ENCODE measurements at regions not wholly inside any gene's neighbourhood (a gene's known extent, or its start where the extent isn't known, plus 50 kb on each side); places are given as distances from the start of the nearest gene placed in this dataset.

GRCh38 chr5:5666076-5666365 lies 243.5 kb downstream of the ICE1 start:
- no peak for TF ChIP-seq CTCF (IDR thresholded peaks at IDR 0.05; ENCODE audit: insufficient read depth, low read depth, low read length)
- TF ChIP-seq EZH2 (IDR thresholded peaks at IDR 0.05; ENCODE audit: insufficient read depth, low read length) = no peak
